Ascending aorta (tissue), 2 donors: ENCODE measurements at regions not wholly inside any gene's neighbourhood (a gene's known extent, or its start where the extent isn't known, plus 50 kb on each side); places are given as distances from the start of the nearest gene placed in this dataset.

Experiments
- DNase-seq, 2 donors: peaks; one replicate each; pipeline ENCODE4 v3.0.0-alpha.2; 2019; ENCODE audit warnings: low spot score in 2 of 2
- H3K27ac ChIP-seq, 2 donors: fragments of 200-600 bp; sonication (generic); one replicate each; pipeline ENCODE4 v1.5.1; 2016 to 2017; ENCODE audit warnings: mild to moderate bottlenecking in 1 of 2
- H3K27me3 ChIP-seq: fragments of 200-600 bp; sonication (generic); one replicate; pipeline ENCODE4 v1.5.1; 2017
- H3K36me3 ChIP-seq, 2 donors: fragments of 200-600 bp; sonication (generic); one replicate each; pipeline ENCODE4 v1.5.1; 2016
- H3K4me1 ChIP-seq, 2 donors: fragments of 200-600 bp; sonication (generic); one replicate each; pipeline ENCODE4 v1.5.1; 2016 to 2017; ENCODE audit warnings: mild to moderate bottlenecking in 1 of 2
- H3K4me3 ChIP-seq, 2 donors: fragments of 200-600 bp; sonication (generic); one replicate each; pipeline ENCODE4 v1.5.1; 2016 to 2017; ENCODE audit warnings: mild to moderate bottlenecking in 1 of 2
- H3K9me3 ChIP-seq, 2 donors: fragments of 200-600 bp; sonication (generic); one replicate each; pipeline ENCODE4 v1.5.1; 2016
- CTCF ChIP-seq, 3 experiments: fragments of 200-600 bp in 2 of 3; fragments of 450-650 bp in 1 of 3; sonication (generic) in 2 of 3; IDR thresholded peaks; one replicate each; pipeline ENCODE4 v1.5.1; 2016 to 2019; ENCODE audit warnings: antibody characterized with exemption in 3 of 3, mild to moderate bottlenecking in 1 of 3, moderate library complexity in 1 of 3
- intact Hi-C: fragments of 100-400 bp; cut with DNase I; formaldehyde crosslinking; loops from one replicate; pipeline ENCODE4 v1.15.1; 2023

- H3K27me3 ChIP-seq = no peaks in the 10 kb centered on the region
- no peak for DNase-seq
- intact Hi-C loops = no loop called here
- TF ChIP-seq CTCF (IDR thresholded peaks at IDR 0.05) = no peak
- no peaks in the 10 kb centered on the region for H3K9me3 ChIP-seq
- no peaks in the 10 kb centered on the region for H3K4me1 ChIP-seq
- H3K4me3 ChIP-seq = no peak overlapping the region
- no peaks in the 10 kb centered on the region for H3K36me3 ChIP-seq
- H3K27ac ChIP-seq = no peak overlapping the region
Observed at GRCh38 chr17:36752096-36752888, 150.9 kb downstream of the MRM1 start.

- H3K27ac ChIP-seq = no peak overlapping the region
- no peaks in the 10 kb centered on the region for H3K9me3 ChIP-seq
- no peaks in the 10 kb centered on the region for H3K27me3 ChIP-seq
- intact Hi-C loops = no loop called here
- H3K4me1 ChIP-seq = no peaks in the 10 kb centered on the region
- H3K36me3 ChIP-seq = no peaks in the 10 kb centered on the region
- H3K4me3 ChIP-seq = no peak overlapping the region
- no peak for DNase-seq
- TF ChIP-seq CTCF (IDR thresholded peaks at IDR 0.05) = no peak
Observed at GRCh38 chr17:36755586-36755985, 154.2 kb downstream of the MRM1 start.

DNA sequence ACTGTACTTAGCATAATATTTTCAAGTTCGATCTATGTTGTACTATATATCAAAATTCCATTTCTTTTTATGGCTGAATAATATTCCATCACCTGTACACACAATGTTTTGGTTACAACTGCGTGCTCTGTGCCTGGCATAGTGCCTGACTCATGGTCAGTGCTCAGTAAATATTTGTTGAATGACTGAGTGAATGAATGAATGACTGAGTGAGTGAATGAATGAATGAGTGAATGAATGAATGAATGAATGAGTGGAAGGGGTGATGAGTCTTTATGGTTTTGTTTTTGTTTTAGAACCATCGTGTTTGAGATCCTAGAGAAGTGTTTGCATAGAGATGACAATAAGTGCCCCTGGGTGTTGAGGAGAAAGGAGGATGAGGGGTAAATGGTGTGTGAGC is 155.3 kb downstream of the MRM1 start:
- H3K27ac ChIP-seq = no peak overlapping the region
- no peaks in the 10 kb centered on the region for H3K9me3 ChIP-seq
- no peak for DNase-seq
- intact Hi-C loops = no loop called here
- no peaks in the 10 kb centered on the region for H3K4me1 ChIP-seq
- no peak overlapping the region for H3K4me3 ChIP-seq
- TF ChIP-seq CTCF (IDR thresholded peaks at IDR 0.05) = no peak
- H3K36me3 ChIP-seq = no peaks in the 10 kb centered on the region
- no peaks in the 10 kb centered on the region for H3K27me3 ChIP-seq

DNA sequence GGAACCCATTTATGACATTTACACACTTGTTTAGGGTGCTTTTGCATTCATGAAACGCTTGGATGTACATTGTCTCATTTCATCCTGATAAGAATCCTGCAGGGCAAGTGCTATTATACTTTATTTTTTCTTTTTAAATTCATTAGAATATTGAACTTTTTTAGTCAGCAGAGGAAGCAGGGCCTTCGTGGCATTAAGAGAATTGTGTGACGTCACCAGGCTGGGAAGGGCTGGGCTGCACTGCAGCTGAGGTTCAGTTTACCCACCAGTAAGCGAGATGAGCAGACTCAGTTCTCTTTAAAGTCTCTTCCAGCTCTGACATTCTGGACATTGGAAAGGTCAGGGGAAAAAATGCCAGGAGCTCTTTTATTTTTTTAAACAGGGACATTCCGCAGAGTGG is 159.0 kb downstream of the MRM1 start:
- Histone ChIP-seq H3K4me3 (no peak overlapping the region), H3K36me3 (no peaks in the 10 kb centered on the region), H3K27ac (no peak overlapping the region), H3K4me1 (no peaks in the 10 kb centered on the region), H3K27me3 (no peaks in the 10 kb centered on the region), H3K9me3 (no peaks in the 10 kb centered on the region)
- intact Hi-C loops = no loop called here
- TF ChIP-seq CTCF (IDR thresholded peaks at IDR 0.05) = no peak
- DNase-seq = no peak

- H3K4me1 ChIP-seq = no peaks in the 10 kb centered on the region
- no peak overlapping the region for H3K4me3 ChIP-seq
- H3K27ac ChIP-seq = no peak overlapping the region
- H3K36me3 ChIP-seq = no peaks in the 10 kb centered on the region
- H3K9me3 ChIP-seq = no peaks in the 10 kb centered on the region
- DNase-seq = no peak
- intact Hi-C loops = no loop called here
- TF ChIP-seq CTCF (IDR thresholded peaks at IDR 0.05) = no peak
- H3K27me3 ChIP-seq = no peaks in the 10 kb centered on the region
Observed at GRCh38 chr17:36761203-36761950, 160.0 kb downstream of the MRM1 start.
